ENCODE measurements at regions not wholly inside any gene's neighbourhood (a gene's known extent, or its start where the extent isn't known, plus 50 kb on each side); places are given as distances from the start of the nearest gene placed in this dataset.
A peak's percentile ranks its signal among the peaks of the same experiment; 100 is the strongest.

DNA sequence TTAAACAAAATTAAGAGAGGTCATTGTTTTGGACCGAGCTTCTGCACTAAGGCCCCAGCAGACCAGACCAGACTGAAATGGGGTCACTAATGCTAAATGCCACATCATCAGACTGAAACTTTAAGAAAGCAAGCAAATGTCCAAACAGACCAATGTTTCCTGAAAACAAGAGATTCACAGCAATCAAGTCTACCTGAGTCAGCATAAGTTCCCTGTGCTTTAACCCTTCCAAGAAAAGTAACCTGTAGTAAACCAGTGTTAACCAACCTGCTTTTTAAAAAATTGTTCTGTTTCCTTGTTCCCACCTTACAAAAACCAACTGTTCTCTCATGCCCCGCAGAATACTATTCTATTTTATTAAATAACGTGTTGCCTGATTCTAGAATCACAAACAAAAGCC lies 241.1 kb upstream of the GADL1 start:
- H2AFZ ChIP-seq (ENCODE audit: control insufficient read depth, low read length) = no peak overlapping the region
- H3K9me3 ChIP-seq (ENCODE audit: control insufficient read depth, low read depth, low read length) = no peaks in the 10 kb centered on the region
- TF ChIP-seq, protein P1, sequence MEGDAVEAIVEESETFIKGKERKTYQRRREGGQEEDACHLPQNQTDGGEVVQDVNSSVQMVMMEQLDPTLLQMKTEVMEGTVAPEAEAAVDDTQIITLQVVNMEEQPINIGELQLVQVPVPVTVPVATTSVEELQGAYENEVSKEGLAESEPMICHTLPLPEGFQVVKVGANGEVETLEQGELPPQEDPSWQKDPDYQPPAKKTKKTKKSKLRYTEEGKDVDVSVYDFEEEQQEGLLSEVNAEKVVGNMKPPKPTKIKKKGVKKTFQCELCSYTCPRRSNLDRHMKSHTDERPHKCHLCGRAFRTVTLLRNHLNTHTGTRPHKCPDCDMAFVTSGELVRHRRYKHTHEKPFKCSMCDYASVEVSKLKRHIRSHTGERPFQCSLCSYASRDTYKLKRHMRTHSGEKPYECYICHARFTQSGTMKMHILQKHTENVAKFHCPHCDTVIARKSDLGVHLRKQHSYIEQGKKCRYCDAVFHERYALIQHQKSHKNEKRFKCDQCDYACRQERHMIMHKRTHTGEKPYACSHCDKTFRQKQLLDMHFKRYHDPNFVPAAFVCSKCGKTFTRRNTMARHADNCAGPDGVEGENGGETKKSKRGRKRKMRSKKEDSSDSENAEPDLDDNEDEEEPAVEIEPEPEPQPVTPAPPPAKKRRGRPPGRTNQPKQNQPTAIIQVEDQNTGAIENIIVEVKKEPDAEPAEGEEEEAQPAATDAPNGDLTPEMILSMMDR (optimal IDR thresholded peaks at IDR 0.05 in 1 of 3, IDR thresholded peaks at IDR 0.05 in 1 of 3, conservative IDR thresholded peaks at IDR 0.05 in 1 of 3; ENCODE audit: extremely low read depth in 1 of 3, insufficient read depth in 2 of 3, low read length in 3 of 3) = no peak
- TF ChIP-seq EZH2 (IDR thresholded peaks at IDR 0.05; ENCODE audit: low read length) = no peak
- no peaks in the 10 kb centered on the region for H4K20me1 ChIP-seq (ENCODE audit: control insufficient read depth, extremely low read depth, insufficient read depth, low read length)
- H3K79me2 ChIP-seq (ENCODE audit: control insufficient read depth, insufficient read depth, low read length) = no peaks in the 10 kb centered on the region
- DNase-seq (ENCODE audit: low read depth, low spot score) (no peak), FAIRE-seq (no peak)
- no peak overlapping the region for H3K9ac ChIP-seq (ENCODE audit: control insufficient read depth, extremely low read depth, insufficient read depth, low read length)
- no peak overlapping the region for H3K4me3 ChIP-seq (ENCODE audit: control insufficient read depth in 2 of 3, extremely low read depth in 1 of 3, insufficient read depth in 2 of 3, low read depth in 1 of 3, low read length in 3 of 3)
- H3K9me1 ChIP-seq (ENCODE audit: control insufficient read depth, extremely low read depth, insufficient read depth, low read length) = no peaks in the 10 kb centered on the region
- dilution Hi-C loops (cut with MboI; ENCODE audit: extremely low pct_ligation_motif_present, low sequenced_read_pairs) = loop anchor here (25.0 kb wide), 1 partner anchor 373 kb away; no protein-coding TSS in a partner anchor
- H3K27ac ChIP-seq (ENCODE audit: control insufficient read depth, insufficient read depth, low read length) = no peak overlapping the region
- no peaks in the 10 kb centered on the region for H3K36me3 ChIP-seq (ENCODE audit: control insufficient read depth in 2 of 2, extremely low read depth in 1 of 2, insufficient read depth in 2 of 2, low read length in 2 of 2)
- H3K4me2 ChIP-seq (ENCODE audit: control insufficient read depth, extremely low read depth, insufficient read depth, low read depth, low read length) = no peak overlapping the region
- H3K4me1 ChIP-seq (ENCODE audit: control insufficient read depth, extremely low read depth, insufficient read depth, low read length) = peaks cover 6% of the 10 kb centered on the region
- H3K27me3 ChIP-seq (ENCODE audit: control insufficient read depth, extremely low read depth, insufficient read depth, low read length) = no peaks in the 10 kb centered on the region

DNA sequence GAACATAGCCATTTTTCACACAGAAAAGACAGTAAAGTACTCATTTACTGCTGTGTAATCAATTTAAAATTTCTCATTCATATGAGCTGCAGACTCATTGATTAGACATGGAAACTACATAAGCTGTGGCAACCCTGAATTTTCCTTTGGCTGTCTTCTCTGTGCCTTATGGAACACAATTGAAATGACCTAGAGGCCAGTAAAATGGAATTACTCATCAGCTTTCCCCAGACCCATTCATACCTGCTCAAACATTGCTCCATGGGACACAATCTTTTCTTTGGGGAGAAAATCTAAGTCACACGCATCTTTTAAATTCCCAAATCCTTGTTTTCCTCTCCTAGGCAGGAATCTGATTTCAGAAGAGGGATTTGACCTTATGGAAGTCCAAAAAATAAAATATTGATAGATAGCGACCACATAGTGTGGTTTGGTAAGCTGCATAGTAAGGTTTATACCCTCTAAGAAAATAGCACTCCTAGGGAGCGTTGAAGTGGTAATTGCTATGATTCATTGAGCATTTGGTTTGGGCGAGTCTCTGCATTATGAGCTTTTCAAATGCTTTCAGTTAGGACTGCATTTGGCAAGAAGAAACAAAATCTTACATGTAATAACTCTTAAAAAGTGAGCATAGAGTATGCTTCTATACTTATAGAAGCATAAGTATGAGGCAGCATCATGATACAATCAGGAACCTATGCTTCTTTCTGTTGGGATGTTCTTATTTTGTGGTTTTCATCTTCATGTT lies 243.4 kb upstream of the GADL1 start:
- no peak for TF ChIP-seq EZH2 (IDR thresholded peaks at IDR 0.05; ENCODE audit: low read length)
- TF ChIP-seq, protein P1 (optimal IDR thresholded peaks at IDR 0.05 in 1 of 3, IDR thresholded peaks at IDR 0.05 in 1 of 3, conservative IDR thresholded peaks at IDR 0.05 in 1 of 3; ENCODE audit: extremely low read depth in 1 of 3, insufficient read depth in 2 of 3, low read length in 3 of 3) = no peak
- FAIRE-seq = peak; percentile 73
- Histone ChIP-seq H3K9ac (ENCODE audit: control insufficient read depth, extremely low read depth, insufficient read depth, low read length) (no peak overlapping the region), H3K4me1 (ENCODE audit: control insufficient read depth, extremely low read depth, insufficient read depth, low read length) (peaks cover 10% of the 10 kb centered on the region), H3K27me3 (ENCODE audit: control insufficient read depth, extremely low read depth, insufficient read depth, low read length) (no peaks in the 10 kb centered on the region), H3K36me3 (ENCODE audit: control insufficient read depth in 2 of 2, extremely low read depth in 1 of 2, insufficient read depth in 2 of 2, low read length in 2 of 2) (no peaks in the 10 kb centered on the region), H2AFZ (ENCODE audit: control insufficient read depth, low read length) (no peak overlapping the region), H4K20me1 (ENCODE audit: control insufficient read depth, extremely low read depth, insufficient read depth, low read length) (no peaks in the 10 kb centered on the region), H3K4me3 (ENCODE audit: control insufficient read depth in 2 of 3, extremely low read depth in 1 of 3, insufficient read depth in 2 of 3, low read depth in 1 of 3, low read length in 3 of 3) (no peak overlapping the region), H3K9me3 (ENCODE audit: control insufficient read depth, low read depth, low read length) (no peaks in the 10 kb centered on the region), H3K9me1 (ENCODE audit: control insufficient read depth, extremely low read depth, insufficient read depth, low read length) (no peaks in the 10 kb centered on the region), H3K27ac (ENCODE audit: control insufficient read depth, insufficient read depth, low read length) (no peak overlapping the region), H3K79me2 (ENCODE audit: control insufficient read depth, insufficient read depth, low read length) (no peaks in the 10 kb centered on the region), H3K4me2 (ENCODE audit: control insufficient read depth, extremely low read depth, insufficient read depth, low read depth, low read length) (no peak overlapping the region)
- dilution Hi-C loops (cut with MboI; ENCODE audit: extremely low pct_ligation_motif_present, low sequenced_read_pairs) = loop anchor here (25.0 kb wide), 1 partner anchor 376 kb away; no protein-coding TSS in a partner anchor
- DNase-seq (ENCODE audit: low read depth, low spot score) = no peak

Data from keratinocyte (primary cell).